K562 (cell line): ENCODE measurements at regions not wholly inside any gene's neighbourhood (a gene's known extent, or its start where the extent isn't known, plus 50 kb on each side); places are given as distances from the start of the nearest gene placed in this dataset.

ENCODE experiments used
- ATAC-seq: fragments of 200-7000 bp; cut with Tn5 transposase; 3 replicates; pipeline ENCODE4 v1.9.1; 2020; ENCODE audit warnings: moderate library complexity
- BruUV-seq: library from RNA; stranded (reverse); fragments of 400-500 nt; replicated peaks from 2 replicates; lab custom pipeline; 2021; lab: Mats Ljungman, UMichigan
- CTCF ChIA-PET: fragments of 300-600 bp; formaldehyde crosslinking; extraction: SDS; loops from one replicate; lab custom pipeline; 2021; ENCODE audit warnings: low intra/inter-chr PET ratio; lab: Yijun Ruan, JAX
- POLR2A ChIA-PET: fragments of 300-600, 350-650 bp; sonication (Branson Sonifier 250); formaldehyde crosslinking; extraction: SDS; loops from one replicate; lab custom pipeline; 2021; ENCODE audit warnings: antibody characterized with exemption, inconsistent platforms; lab: Yijun Ruan, JAX
- DNase-seq, 4 experiments: peaks; one replicate each; pipeline versions ENCODE4 v3.0.0 to v3.0.0-alpha.2; 2011 to 2018; ENCODE audit warnings: low spot score in 3 of 4, mixed read lengths in 3 of 4; ENCODE audit errors: extremely low read depth in 1 of 4
- FAIRE-seq: peaks from 2 replicates; lab custom pipeline; 2011; peaks lifted over from hg19 to GRCh38; lab: Jason Lieb, UNC
- H2AFZ ChIP-seq: 2 replicates; pipeline ENCODE4 v1.6.0; 2011; ENCODE audit warnings: low read depth, low read length, control low read depth, inconsistent platforms
- H3K27ac ChIP-seq: fragments of 200-600 bp; 3 replicates; pipeline ENCODE4 v1.8.0; 2011; ENCODE audit warnings: low read depth, mild to moderate bottlenecking, control low read depth, inconsistent platforms, low read length, moderate library complexity, mixed read lengths; ENCODE audit errors: extremely low read depth
- H3K27me3 ChIP-seq, 2 experiments: fragments of 300-600 bp in 1 of 2; 2 replicates in 1 of 2; 3 replicates in 1 of 2; pipeline versions ENCODE4 v1.6.0 to v1.8.0; 2011; ENCODE audit warnings: inconsistent platforms in 2 of 2, low read length in 2 of 2, mild to moderate bottlenecking in 1 of 2, mixed read lengths in 1 of 2, moderate library complexity in 1 of 2; ENCODE audit not compliant: control insufficient read depth in 2 of 2, insufficient read depth in 2 of 2
- H3K36me3 ChIP-seq: fragments of 300-600 bp; 3 replicates; pipeline ENCODE4 v1.8.0; 2011; ENCODE audit warnings: mild to moderate bottlenecking, low read length, inconsistent platforms; ENCODE audit not compliant: control insufficient read depth, insufficient read depth
- H3K4me1 ChIP-seq, 2 experiments: fragments of 200-600 bp in 1 of 2; replicated peaks in 1 of 2; 2 replicates in 1 of 2; 3 replicates in 1 of 2; pipeline versions ENCODE4 v1.5.1 to v1.8.0; 2011; ENCODE audit warnings: inconsistent platforms in 2 of 2, low read length in 2 of 2, mild to moderate bottlenecking in 1 of 2, mixed read lengths in 1 of 2, moderate library complexity in 1 of 2; ENCODE audit not compliant: control insufficient read depth in 2 of 2, insufficient read depth in 2 of 2
- H3K4me2 ChIP-seq: 2 replicates; pipeline ENCODE4 v1.6.1; 2011; ENCODE audit warnings: low read length, control low read depth, inconsistent platforms, mixed read lengths; ENCODE audit not compliant: insufficient read depth
- H3K4me3 ChIP-seq: fragments of 200-600 bp; sonication (generic), shearing (Covaris generic); 2 replicates; pipeline ENCODE4 v1.5.1; 2016; ENCODE audit warnings: control low read depth, inconsistent platforms
- H3K79me2 ChIP-seq: fragments of 200-600 bp; 3 replicates; pipeline ENCODE4 v1.8.0; 2011; ENCODE audit warnings: low read length, inconsistent platforms; ENCODE audit not compliant: control insufficient read depth, insufficient read depth
- H3K9ac ChIP-seq, 2 experiments: 2 replicates each; pipeline versions ENCODE4 v1.6.0 to v1.6.1; 2011; ENCODE audit warnings: low read depth in 2 of 2, low read length in 2 of 2, control low read depth in 1 of 2, inconsistent platforms in 1 of 2, mild to moderate bottlenecking in 1 of 2, mixed read lengths in 1 of 2; ENCODE audit not compliant: insufficient read depth in 1 of 2
- H3K9me1 ChIP-seq: one replicate; pipeline ENCODE4 v1.6.0; 2011; ENCODE audit warnings: inconsistent platforms, mild to moderate bottlenecking, low read length, moderate library complexity; ENCODE audit not compliant: control insufficient read depth, insufficient read depth
- H3K9me3 ChIP-seq: replicated peaks from 2 replicates; pipeline ENCODE4 v1.5.1; 2011; ENCODE audit warnings: low read depth, low read length, inconsistent platforms; ENCODE audit not compliant: control insufficient read depth, insufficient read depth
- H4K20me1 ChIP-seq: replicated peaks from 2 replicates; pipeline ENCODE4 v1.6.1; 2011; ENCODE audit warnings: low read length, inconsistent platforms, mixed read lengths; ENCODE audit not compliant: control insufficient read depth, insufficient read depth
- ATF7 ChIP-seq: fragments of 450-650 bp; IDR thresholded peaks from 2 replicates; pipeline ENCODE4 v1.7.1; 2014; ENCODE audit warnings: mild to moderate bottlenecking, moderate library complexity
- CREBBP ChIP-seq: IDR thresholded peaks from one replicate; pipeline ENCODE4 v1.6.1; 2012; ENCODE audit warnings: low read depth, mild to moderate bottlenecking, control low read depth, inconsistent platforms, low read length
- KLF10 ChIP-seq: fragments of 250-450 bp; sonication (Bioruptor Pico); IDR thresholded peaks from 2 replicates; pipeline ENCODE4 v1.6.1; 2021; ENCODE audit warnings: matching md5 sums
- PCBP2 ChIP-seq: fragments of 200-400 bp; formaldehyde crosslinking; IDR thresholded peaks from 2 replicates; pipeline ENCODE4 v1.6.1; 2018; ENCODE audit warnings: low read length, low read depth, mild to moderate bottlenecking, moderate library complexity; ENCODE audit not compliant: poor library complexity, severe bottlenecking
- PTBP1 ChIP-seq: fragments of 200-400 bp; formaldehyde crosslinking; IDR thresholded peaks from 2 replicates; pipeline ENCODE4 v1.6.1; 2017; ENCODE audit warnings: low read depth, low read length
- SP2 ChIP-seq: IDR thresholded peaks from 2 replicates; pipeline ENCODE4 v1.6.1; 2011; ENCODE audit warnings: mild to moderate bottlenecking, low read depth, low read length, moderate library complexity; ENCODE audit not compliant: poor library complexity, severe bottlenecking; ENCODE audit errors: extremely low read depth
- ZNF24 ChIP-seq: fragments of 450-650 bp; IDR thresholded peaks from 2 replicates; pipeline ENCODE4 v1.6.1; 2016
- ZNF445 ChIP-seq: fragments of 250-450 bp; sonication (Bioruptor Pico); IDR thresholded peaks from 2 replicates; pipeline ENCODE4 v1.4.0; 2020; ENCODE audit warnings: low read depth, mild to moderate bottlenecking, moderate library complexity
- ZNF75A ChIP-seq: fragments of 450-650 bp; formaldehyde crosslinking; IDR thresholded peaks from 2 replicates; pipeline ENCODE4 v1.4.0; 2020; ENCODE audit warnings: mild to moderate bottlenecking
- WGBS: fragments of 100-300 bp; shearing (Covaris generic); methylation state at CpG from one replicate; pipeline ENCODE4 v1.1.6; 2016; ENCODE audit warnings: low coverage, mixed read lengths; ENCODE audit not compliant: insufficient coverage; ENCODE audit errors: missing lambda C conversion rate; 5-methylcytosine and 5-hydroxymethylcytosine counted together
- in situ Hi-C: fragments of 300-500 bp; cut with MboI; formaldehyde crosslinking; loops from 4 replicates; pipeline ENCODE4 v1.15.0; 2018; ENCODE audit warnings: inconsistent platforms, mixed read lengths
- intact Hi-C: fragments of 100-400 bp; cut with micrococcal nuclease; formaldehyde crosslinking; loops from 2 replicates; pipeline ENCODE4 v1.14.2; 2022
- TF ChIP-seq, protein P1 (sequence below): fragments of 450-650 bp; IDR thresholded peaks from 2 replicates; pipeline ENCODE4 v1.6.1; 2016

GRCh38 chr16:6190776-6191175 is 1093.2 kb upstream of the EEF2KMT start:
- H3K9me3 ChIP-seq = no peaks in the 10 kb centered on the region
- no peak overlapping the region for H3K4me3 ChIP-seq
- no peak overlapping the region for H3K9ac ChIP-seq
- intact Hi-C loops = no loop called here
- FAIRE-seq (no peak), ATAC-seq (no peak), DNase-seq (no peak)
- no peak overlapping the region for H2AFZ ChIP-seq
- H3K27ac ChIP-seq = no peak overlapping the region
- no peaks in the 10 kb centered on the region for H3K9me1 ChIP-seq
- H3K4me1 ChIP-seq = no peaks in the 10 kb centered on the region
- no peaks in the 10 kb centered on the region for H3K27me3 ChIP-seq
- H4K20me1 ChIP-seq = no peaks in the 10 kb centered on the region; the same call in 1 of the 2 replicates
- WGBS = 0% methylated on average over 7 of the region's 7 CpGs
- in situ Hi-C loops = no loop called here
- H3K4me2 ChIP-seq = no peak overlapping the region
- TF ChIP-seq ATF7 = no peak
- TF ChIP-seq PCBP2 = no peak
- TF ChIP-seq ZNF24 = no peak
- TF ChIP-seq ZNF75A (CRISPR knock-in tag) = no peak
- no peak for TF ChIP-seq KLF10
- TF ChIP-seq, protein P1, sequence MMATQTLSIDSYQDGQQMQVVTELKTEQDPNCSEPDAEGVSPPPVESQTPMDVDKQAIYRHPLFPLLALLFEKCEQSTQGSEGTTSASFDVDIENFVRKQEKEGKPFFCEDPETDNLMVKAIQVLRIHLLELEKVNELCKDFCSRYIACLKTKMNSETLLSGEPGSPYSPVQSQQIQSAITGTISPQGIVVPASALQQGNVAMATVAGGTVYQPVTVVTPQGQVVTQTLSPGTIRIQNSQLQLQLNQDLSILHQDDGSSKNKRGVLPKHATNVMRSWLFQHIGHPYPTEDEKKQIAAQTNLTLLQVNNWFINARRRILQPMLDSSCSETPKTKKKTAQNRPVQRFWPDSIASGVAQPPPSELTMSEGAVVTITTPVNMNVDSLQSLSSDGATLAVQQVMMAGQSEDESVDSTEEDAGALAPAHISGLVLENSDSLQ = no peak
- TF ChIP-seq PTBP1 = no peak
- TF ChIP-seq SP2 = no peak
- no peak for TF ChIP-seq CREBBP
- no peak for TF ChIP-seq ZNF445 (CRISPR knock-in tag)
- CTCF ChIA-PET = no interaction called here
- no peaks in the 10 kb centered on the region for H3K79me2 ChIP-seq
- POLR2A ChIA-PET = no interaction called here
- BruUV-seq = no TSS peak
- no peaks in the 10 kb centered on the region for H3K36me3 ChIP-seq
